ENCODE measurements at regions not wholly inside any gene's neighbourhood (a gene's known extent, or its start where the extent isn't known, plus 50 kb on each side); places are given as distances from the start of the nearest gene placed in this dataset.

GRCh38 chr1:18008081-18008480 lies 99.5 kb upstream of the IGSF21 start:
- H3K4me2 ChIP-seq (ENCODE audit: low read length) = no peak overlapping the region
- H3K36me3 ChIP-seq (ENCODE audit: insufficient read depth, low read length) = no peaks in the 10 kb centered on the region
- H3F3A ChIP-seq (ENCODE audit: insufficient read depth, low read length) = no peaks in the 10 kb centered on the region
- no peak overlapping the region for H3K9ac ChIP-seq (ENCODE audit: low read length)
- no peaks in the 10 kb centered on the region for H3K27me3 ChIP-seq (ENCODE audit: insufficient read depth, low read length)
- H4K20me1 ChIP-seq (ENCODE audit: insufficient read depth, low read length) = no peaks in the 10 kb centered on the region
- TF ChIP-seq EZH2 (IDR thresholded peaks at IDR 0.05; ENCODE audit: borderline replicate concordance, low read length) (no peak), CTCF (IDR thresholded peaks at IDR 0.05; ENCODE audit: low read length) (no peak)
- no peaks in the 10 kb centered on the region for H3K9me3 ChIP-seq (ENCODE audit: low read length)
- no peak overlapping the region for H2AFZ ChIP-seq (ENCODE audit: low read length)
- H3K4me1 ChIP-seq (ENCODE audit: insufficient read depth, low read length, severe bottlenecking) = no peaks in the 10 kb centered on the region
- no peaks in the 10 kb centered on the region for H3K9me2 ChIP-seq (ENCODE audit: low read depth, low read length)
- H3K79me2 ChIP-seq (ENCODE audit: insufficient read depth, low read length) = no peaks in the 10 kb centered on the region
- no peak overlapping the region for H3K4me3 ChIP-seq (ENCODE audit: low read depth, low read length, poor library complexity, severe bottlenecking)
- no peak overlapping the region for H3K27ac ChIP-seq (ENCODE audit: low read depth, low read length, poor library complexity, severe bottlenecking)

- Histone ChIP-seq H3K9me2 (ENCODE audit: low read depth, low read length) (no peaks in the 10 kb centered on the region), H4K20me1 (ENCODE audit: insufficient read depth, low read length) (no peaks in the 10 kb centered on the region), H3K4me3 (ENCODE audit: low read depth, low read length, poor library complexity, severe bottlenecking) (no peak overlapping the region), H3F3A (ENCODE audit: insufficient read depth, low read length) (no peaks in the 10 kb centered on the region), H3K4me2 (ENCODE audit: low read length) (no peak overlapping the region), H3K36me3 (ENCODE audit: insufficient read depth, low read length) (no peaks in the 10 kb centered on the region), H2AFZ (ENCODE audit: low read length) (no peak overlapping the region), H3K27ac (ENCODE audit: low read depth, low read length, poor library complexity, severe bottlenecking) (no peak overlapping the region), H3K27me3 (ENCODE audit: insufficient read depth, low read length) (no peaks in the 10 kb centered on the region), H3K9me3 (ENCODE audit: low read length) (no peaks in the 10 kb centered on the region), H3K4me1 (ENCODE audit: insufficient read depth, low read length, severe bottlenecking) (no peaks in the 10 kb centered on the region), H3K9ac (ENCODE audit: low read length) (no peak overlapping the region), H3K79me2 (ENCODE audit: insufficient read depth, low read length) (no peaks in the 10 kb centered on the region)
- TF ChIP-seq CTCF (IDR thresholded peaks at IDR 0.05; ENCODE audit: low read length) = no peak
- no peak for TF ChIP-seq EZH2 (IDR thresholded peaks at IDR 0.05; ENCODE audit: borderline replicate concordance, low read length)
Measured at GRCh38 chr1:18009055-18009454, 98.5 kb upstream of the IGSF21 start.

GRCh38 chr1:18009478-18009961 lies 98.1 kb upstream of the IGSF21 start:
- TF ChIP-seq EZH2 (IDR thresholded peaks at IDR 0.05; ENCODE audit: borderline replicate concordance, low read length) (no peak), CTCF (IDR thresholded peaks at IDR 0.05; ENCODE audit: low read length) (no peak)
- no peaks in the 10 kb centered on the region for H3F3A ChIP-seq (ENCODE audit: insufficient read depth, low read length)

More at GRCh38 chr1:18009478-18009961, 98.1 kb upstream of the IGSF21 start:
- no peak overlapping the region for H3K9ac ChIP-seq (ENCODE audit: low read length)
- no peaks in the 10 kb centered on the region for H3K79me2 ChIP-seq (ENCODE audit: insufficient read depth, low read length)
- no peaks in the 10 kb centered on the region for H3K27me3 ChIP-seq (ENCODE audit: insufficient read depth, low read length)
- no peaks in the 10 kb centered on the region for H3K4me1 ChIP-seq (ENCODE audit: insufficient read depth, low read length, severe bottlenecking)
- no peak overlapping the region for H3K27ac ChIP-seq (ENCODE audit: low read depth, low read length, poor library complexity, severe bottlenecking)
- H3K36me3 ChIP-seq (ENCODE audit: insufficient read depth, low read length) = no peaks in the 10 kb centered on the region
- H4K20me1 ChIP-seq (ENCODE audit: insufficient read depth, low read length) = no peaks in the 10 kb centered on the region
- no peaks in the 10 kb centered on the region for H3K9me2 ChIP-seq (ENCODE audit: low read depth, low read length)
- H3K9me3 ChIP-seq (ENCODE audit: low read length) = no peaks in the 10 kb centered on the region
- no peak overlapping the region for H3K4me3 ChIP-seq (ENCODE audit: low read depth, low read length, poor library complexity, severe bottlenecking)
- H2AFZ ChIP-seq (ENCODE audit: low read length) = no peak overlapping the region
- H3K4me2 ChIP-seq (ENCODE audit: low read length) = no peak overlapping the region

All from OCI-LY1 (cell line).